T-helper 2 cell treated with Interferon-gamma antibody and Interleukin-4, amounts not matched to agents 5 μg/mL and 100 μg/mL, for 36 hours (primary cell): ENCODE measurements at regions not wholly inside any gene's neighbourhood (a gene's known extent, or its start where the extent isn't known, plus 50 kb on each side); places are given as distances from the start of the nearest gene placed in this dataset.

Experiments used
- DNase-seq: peaks from one replicate; pipeline ENCODE4 v3.0.0; 2021; ENCODE audit warnings: low spot score
- H3K27ac Mint-ChIP-seq: one replicate; pipeline ENCODE4 v1.8.0; 2021; ENCODE audit warnings: mild to moderate bottlenecking, mixed read lengths
- H3K27me3 Mint-ChIP-seq: one replicate; pipeline ENCODE4 v1.8.0; 2021; ENCODE audit warnings: low read depth, mixed read lengths
- H3K36me3 Mint-ChIP-seq: one replicate; pipeline ENCODE4 v1.8.0; 2021; ENCODE audit warnings: low read depth, mixed read lengths
- H3K4me1 Mint-ChIP-seq: one replicate; pipeline ENCODE4 v1.8.0; 2021; ENCODE audit warnings: low read depth, mixed read lengths
- H3K4me3 Mint-ChIP-seq: one replicate; pipeline ENCODE4 v1.8.0; 2022; ENCODE audit warnings: mild to moderate bottlenecking, moderate library complexity, mixed read lengths
- H3K9me3 Mint-ChIP-seq: one replicate; pipeline ENCODE4 v1.8.0; 2021; ENCODE audit warnings: mixed read lengths

- Mint-ChIP-seq H3K4me1 (peaks cover 5% of the 10 kb centered on the region), H3K27ac (no peak overlapping the region), H3K27me3 (peaks cover 39% of the 10 kb centered on the region), H3K4me3 (no peak overlapping the region), H3K36me3 (no peaks in the 10 kb centered on the region), H3K9me3 (no peaks in the 10 kb centered on the region)
- DNase-seq: no peak
Measured at GRCh38 chr2:236512267-236512666, 57.4 kb upstream of the ACKR3 start.

- H3K27ac Mint-ChIP-seq: no peak overlapping the region
- H3K27me3 Mint-ChIP-seq: peaks cover 37% of the 10 kb centered on the region
- no peaks in the 10 kb centered on the region for H3K9me3 Mint-ChIP-seq
Measured at GRCh38 chr2:236512902-236513435, 56.7 kb upstream of the ACKR3 start.

GRCh38 chr2:236513956-236514355 is 55.7 kb upstream of the ACKR3 start:
- Mint-ChIP-seq H3K36me3 (no peaks in the 10 kb centered on the region), H3K9me3 (no peaks in the 10 kb centered on the region), H3K4me3 (no peak overlapping the region), H3K27ac (no peak overlapping the region), H3K27me3 (peaks cover 33% of the 10 kb centered on the region), H3K4me1 (peaks cover 3% of the 10 kb centered on the region)
- no peak for DNase-seq

More at GRCh38 chr2:236512902-236513435, 56.7 kb upstream of the ACKR3 start:
- Mint-ChIP-seq H3K36me3 (no peaks in the 10 kb centered on the region), H3K4me3 (no peak overlapping the region), H3K4me1 (peaks cover 3% of the 10 kb centered on the region)
- peak; percentile 50 for DNase-seq

- H3K9me3 Mint-ChIP-seq: no peaks in the 10 kb centered on the region
- no peak overlapping the region for H3K4me3 Mint-ChIP-seq
- H3K36me3 Mint-ChIP-seq: no peaks in the 10 kb centered on the region
- peaks cover 42% of the 10 kb centered on the region for H3K27me3 Mint-ChIP-seq
- H3K4me1 Mint-ChIP-seq: no peaks in the 10 kb centered on the region
- no peak for DNase-seq
- H3K27ac Mint-ChIP-seq: no peak overlapping the region
Measured at GRCh38 chr2:236516708-236517107, 52.9 kb upstream of the ACKR3 start.

GRCh38 chr2:236517251-236518031 is 52.2 kb upstream of the ACKR3 start:
- Mint-ChIP-seq H3K4me1 (no peaks in the 10 kb centered on the region), H3K27ac (no peak overlapping the region), H3K9me3 (no peaks in the 10 kb centered on the region), H3K27me3 (peaks cover 48% of the 10 kb centered on the region), H3K36me3 (no peaks in the 10 kb centered on the region), H3K4me3 (no peak overlapping the region)
- DNase-seq: no peak
